ENCODE measurements at regions not wholly inside any gene's neighbourhood (a gene's known extent, or its start where the extent isn't known, plus 50 kb on each side); places are given as distances from the start of the nearest gene placed in this dataset.
A peak's percentile ranks its signal among the peaks of the same experiment; 100 is the strongest.

GRCh38 chr22:47929646-47930185, 1167.3 kb downstream of the TBC1D22A start:
- Histone ChIP-seq H3K23ac (ENCODE audit: low read depth, low read length, poor library complexity) (no peak overlapping the region), H3K9ac (ENCODE audit: low read depth, low read length, poor library complexity) (no peak overlapping the region), H3K4me3 (ENCODE audit: low read length in 2 of 2) (no peak overlapping the region), H2AFZ (ENCODE audit: low read length) (no peak overlapping the region), H2AK5ac (ENCODE audit: low read depth, low read length) (no peak overlapping the region), H2BK12ac (ENCODE audit: low read length) (no peak overlapping the region), H3K18ac (ENCODE audit: low read length) (no peak overlapping the region), H2BK15ac (ENCODE audit: low read length) (no peak overlapping the region), H3K79me1 (ENCODE audit: low read depth, low read length) (no peaks in the 10 kb centered on the region), H3K4me2 (ENCODE audit: insufficient read depth, low read length, poor library complexity, severe bottlenecking) (no peak overlapping the region), H3K4ac (ENCODE audit: low read length) (no peak overlapping the region), H2BK5ac (ENCODE audit: low read length) (no peak overlapping the region), H2BK120ac (ENCODE audit: low read depth, low read length) (no peak overlapping the region), H3K9me3 (replicated peaks in 1 of 2; ENCODE audit: control insufficient read depth in 2 of 2, insufficient read depth in 1 of 2, low read depth in 1 of 2, low read length in 2 of 2) (peaks cover 0 to 16% of the 10 kb centered on the region in 2 donors), H3K4me1 (ENCODE audit: control insufficient read depth in 2 of 2, insufficient read depth in 1 of 2, low read depth in 1 of 2, low read length in 2 of 2) (no peaks in the 10 kb centered on the region), H3K14ac (ENCODE audit: low read length) (peak overlapping the region; percentile 67), H3K27me3 (ENCODE audit: control insufficient read depth in 3 of 3, insufficient read depth in 3 of 3, low read depth in 1 of 3, low read length in 3 of 3) (no peaks in the 10 kb centered on the region), H4K91ac (ENCODE audit: low read depth, low read length, poor library complexity) (no peak overlapping the region), H4K8ac (ENCODE audit: low read depth, low read length) (no peak overlapping the region), H3K27ac (replicated peaks; ENCODE audit: low read length) (no peak overlapping the region), H3K36me3 (replicated peaks in 1 of 2; ENCODE audit: control insufficient read depth in 2 of 2, insufficient read depth in 2 of 2, low read length in 2 of 2) (no peaks in the 10 kb centered on the region)
- no CpG with 5 or more reads among the region's 4 CpGs for WGBS, 2 donors (ENCODE audit: extremely low coverage in 2 of 2, insufficient read length in 2 of 2, insufficient replicate concordance in 1 of 2)
- no peak for DNase-seq (ENCODE audit: low spot score)

- no peaks in the 10 kb centered on the region for H3K79me1 ChIP-seq (ENCODE audit: low read depth, low read length)
- no peaks in the 10 kb centered on the region for H3K27me3 ChIP-seq (ENCODE audit: control insufficient read depth in 3 of 3, insufficient read depth in 3 of 3, low read depth in 1 of 3, low read length in 3 of 3)
- H3K4me2 ChIP-seq (ENCODE audit: insufficient read depth, low read length, poor library complexity, severe bottlenecking) = no peak overlapping the region
- no peak overlapping the region for H3K18ac ChIP-seq (ENCODE audit: low read length)
- no peak overlapping the region for H2BK120ac ChIP-seq (ENCODE audit: low read depth, low read length)
- no peak overlapping the region for H2BK12ac ChIP-seq (ENCODE audit: low read length)
- no peak overlapping the region for H3K27ac ChIP-seq (replicated peaks; ENCODE audit: low read length)
- no peaks in the 10 kb centered on the region for H3K4me1 ChIP-seq (ENCODE audit: control insufficient read depth in 2 of 2, insufficient read depth in 1 of 2, low read depth in 1 of 2, low read length in 2 of 2)
- WGBS, 2 donors (ENCODE audit: extremely low coverage in 2 of 2, insufficient read length in 2 of 2, insufficient replicate concordance in 1 of 2) = no CpG with 5 or more reads among the region's 5 CpGs
- H3K23ac ChIP-seq (ENCODE audit: low read depth, low read length, poor library complexity) = no peak overlapping the region
- H3K4ac ChIP-seq (ENCODE audit: low read length) = no peak overlapping the region
- no peak overlapping the region for H4K8ac ChIP-seq (ENCODE audit: low read depth, low read length)
- H4K91ac ChIP-seq (ENCODE audit: low read depth, low read length, poor library complexity) = no peak overlapping the region
- no peak overlapping the region for H3K14ac ChIP-seq (ENCODE audit: low read length)
- H3K9me3 ChIP-seq (replicated peaks in 1 of 2; ENCODE audit: control insufficient read depth in 2 of 2, insufficient read depth in 1 of 2, low read depth in 1 of 2, low read length in 2 of 2) = peaks cover 0 to 18% of the 10 kb centered on the region in 2 donors
- no peak overlapping the region for H2AK5ac ChIP-seq (ENCODE audit: low read depth, low read length)
- no peak overlapping the region for H2BK5ac ChIP-seq (ENCODE audit: low read length)
- no peaks in the 10 kb centered on the region for H3K36me3 ChIP-seq (replicated peaks in 1 of 2; ENCODE audit: control insufficient read depth in 2 of 2, insufficient read depth in 2 of 2, low read length in 2 of 2)
- DNase-seq (ENCODE audit: low spot score) = no peak
- no peak overlapping the region for H2BK15ac ChIP-seq (ENCODE audit: low read length)
- no peak overlapping the region for H3K9ac ChIP-seq (ENCODE audit: low read depth, low read length, poor library complexity)
- no peak overlapping the region for H2AFZ ChIP-seq (ENCODE audit: low read length)
- H3K4me3 ChIP-seq (ENCODE audit: low read length in 2 of 2) = no peak overlapping the region
These were observed 1166.6 kb downstream of the TBC1D22A start for GRCh38 chr22:47929073-47929472.

- H3K4me2 ChIP-seq (ENCODE audit: insufficient read depth, low read length, poor library complexity, severe bottlenecking) = no peak overlapping the region
- H3K4ac ChIP-seq (ENCODE audit: low read length) = no peak overlapping the region
- no peak overlapping the region for H3K9ac ChIP-seq (ENCODE audit: low read depth, low read length, poor library complexity)
- H3K9me3 ChIP-seq (replicated peaks in 1 of 2; ENCODE audit: control insufficient read depth in 2 of 2, insufficient read depth in 1 of 2, low read depth in 1 of 2, low read length in 2 of 2) = peaks cover 0 to 15% of the 10 kb centered on the region in 2 donors
- no peak overlapping the region for H3K4me3 ChIP-seq (ENCODE audit: low read length in 2 of 2)
- H2BK5ac ChIP-seq (ENCODE audit: low read length) = no peak overlapping the region
- no peak overlapping the region for H2BK12ac ChIP-seq (ENCODE audit: low read length)
- H2BK120ac ChIP-seq (ENCODE audit: low read depth, low read length) = no peak overlapping the region
- H3K36me3 ChIP-seq (replicated peaks in 1 of 2; ENCODE audit: control insufficient read depth in 2 of 2, insufficient read depth in 2 of 2, low read length in 2 of 2) = no peaks in the 10 kb centered on the region
- H3K14ac ChIP-seq (ENCODE audit: low read length) = no peak overlapping the region
- no peak overlapping the region for H2BK15ac ChIP-seq (ENCODE audit: low read length)
- H3K18ac ChIP-seq (ENCODE audit: low read length) = no peak overlapping the region
- H3K23ac ChIP-seq (ENCODE audit: low read depth, low read length, poor library complexity) = no peak overlapping the region
- DNase-seq (ENCODE audit: low spot score) = no peak
- no peaks in the 10 kb centered on the region for H3K27me3 ChIP-seq (ENCODE audit: control insufficient read depth in 3 of 3, insufficient read depth in 3 of 3, low read depth in 1 of 3, low read length in 3 of 3)
- H3K27ac ChIP-seq (replicated peaks; ENCODE audit: low read length) = no peak overlapping the region
- no peak overlapping the region for H4K91ac ChIP-seq (ENCODE audit: low read depth, low read length, poor library complexity)
- H3K79me1 ChIP-seq (ENCODE audit: low read depth, low read length) = no peaks in the 10 kb centered on the region
- H2AFZ ChIP-seq (ENCODE audit: low read length) = no peak overlapping the region
- WGBS, 2 donors (ENCODE audit: extremely low coverage in 2 of 2, insufficient read length in 2 of 2, insufficient replicate concordance in 1 of 2) = no CpG with 5 or more reads among the region's 4 CpGs
- no peak overlapping the region for H2AK5ac ChIP-seq (ENCODE audit: low read depth, low read length)
- H3K4me1 ChIP-seq (ENCODE audit: control insufficient read depth in 2 of 2, insufficient read depth in 1 of 2, low read depth in 1 of 2, low read length in 2 of 2) = no peaks in the 10 kb centered on the region
- H4K8ac ChIP-seq (ENCODE audit: low read depth, low read length) = no peak overlapping the region
These were observed 1166.2 kb downstream of the TBC1D22A start for GRCh38 chr22:47928631-47929030.

GRCh38 chr22:47927648-47928210, 1165.3 kb downstream of the TBC1D22A start:
- no peak overlapping the region for H2BK15ac ChIP-seq (ENCODE audit: low read length)
- H3K79me1 ChIP-seq (ENCODE audit: low read depth, low read length) = no peaks in the 10 kb centered on the region
- H3K23ac ChIP-seq (ENCODE audit: low read depth, low read length, poor library complexity) = no peak overlapping the region
- H4K91ac ChIP-seq (ENCODE audit: low read depth, low read length, poor library complexity) = no peak overlapping the region
- peak overlapping the region; percentile 42 for H2BK120ac ChIP-seq (ENCODE audit: low read depth, low read length)
- H3K27me3 ChIP-seq (ENCODE audit: control insufficient read depth in 3 of 3, insufficient read depth in 3 of 3, low read depth in 1 of 3, low read length in 3 of 3) = no peaks in the 10 kb centered on the region
- no peak overlapping the region for H3K27ac ChIP-seq (replicated peaks; ENCODE audit: low read length)
- H2AK5ac ChIP-seq (ENCODE audit: low read depth, low read length) = peak overlapping the region; percentile 92
- no peak overlapping the region for H3K4me2 ChIP-seq (ENCODE audit: insufficient read depth, low read length, poor library complexity, severe bottlenecking)
- no peak overlapping the region for H3K14ac ChIP-seq (ENCODE audit: low read length)
- no peaks in the 10 kb centered on the region for H3K36me3 ChIP-seq (replicated peaks in 1 of 2; ENCODE audit: control insufficient read depth in 2 of 2, insufficient read depth in 2 of 2, low read length in 2 of 2)
- peaks cover 0 to 15% of the 10 kb centered on the region in 2 donors for H3K9me3 ChIP-seq (replicated peaks in 1 of 2; ENCODE audit: control insufficient read depth in 2 of 2, insufficient read depth in 1 of 2, low read depth in 1 of 2, low read length in 2 of 2)
- DNase-seq (ENCODE audit: low spot score) = no peak
- no CpG with 5 or more reads among the region's 21 CpGs for whole genome bisulfite sequencing, 2 donors (ENCODE audit: extremely low coverage in 2 of 2, insufficient read length in 2 of 2, insufficient replicate concordance in 1 of 2)
- H2BK12ac ChIP-seq (ENCODE audit: low read length) = no peak overlapping the region
- H3K18ac ChIP-seq (ENCODE audit: low read length) = no peak overlapping the region
- H3K4me1 ChIP-seq (ENCODE audit: control insufficient read depth in 2 of 2, insufficient read depth in 1 of 2, low read depth in 1 of 2, low read length in 2 of 2) = no peaks in the 10 kb centered on the region
- H3K9ac ChIP-seq (ENCODE audit: low read depth, low read length, poor library complexity) = no peak overlapping the region
- no peak overlapping the region for H3K4ac ChIP-seq (ENCODE audit: low read length)
- H4K8ac ChIP-seq (ENCODE audit: low read depth, low read length) = no peak overlapping the region
- H2AFZ ChIP-seq (ENCODE audit: low read length) = no peak overlapping the region
- H3K4me3 ChIP-seq (ENCODE audit: low read length in 2 of 2) = no peak overlapping the region
- H2BK5ac ChIP-seq (ENCODE audit: low read length) = peak overlapping the region; percentile 78
